ENCODE measurements at regions not wholly inside any gene's neighbourhood (a gene's known extent, or its start where the extent isn't known, plus 50 kb on each side); places are given as distances from the start of the nearest gene placed in this dataset.

GRCh38 chr14:97777622-97778355, 980.6 kb downstream of the VRK1 start:
- DNase-seq (ENCODE audit: low read depth): no peak
- H3K4me3 ChIP-seq (ENCODE audit: low read depth, low read length): no peak overlapping the region
- no peak for TF ChIP-seq CTCF (conservative IDR thresholded peaks at IDR 0.05; ENCODE audit: low read depth, low read length)

GRCh38 chr14:97779140-97779539, 982.0 kb downstream of the VRK1 start:
- TF ChIP-seq CTCF (conservative IDR thresholded peaks at IDR 0.05; ENCODE audit: low read depth, low read length): no peak
- H3K4me3 ChIP-seq (ENCODE audit: low read depth, low read length): no peak overlapping the region
- DNase-seq (ENCODE audit: low read depth): no peak

GRCh38 chr14:97780804-97781203, 983.6 kb downstream of the VRK1 start:
- no peak for TF ChIP-seq CTCF (conservative IDR thresholded peaks at IDR 0.05; ENCODE audit: low read depth, low read length)
- DNase-seq (ENCODE audit: low read depth): no peak

GRCh38 chr14:97781961-97782360, 984.8 kb downstream of the VRK1 start:
- TF ChIP-seq CTCF (conservative IDR thresholded peaks at IDR 0.05; ENCODE audit: low read depth, low read length): no peak
- H3K4me3 ChIP-seq (ENCODE audit: low read depth, low read length): no peak overlapping the region
- DNase-seq (ENCODE audit: low read depth): no peak

More at GRCh38 chr14:97780804-97781203, 983.6 kb downstream of the VRK1 start:
- H3K4me3 ChIP-seq (ENCODE audit: low read depth, low read length): no peak overlapping the region

- DNase-seq (ENCODE audit: low read depth): no peak
- no peak overlapping the region for H3K4me3 ChIP-seq (ENCODE audit: low read depth, low read length)
- TF ChIP-seq CTCF (conservative IDR thresholded peaks at IDR 0.05; ENCODE audit: low read depth, low read length): no peak
These were observed 985.8 kb downstream of the VRK1 start for GRCh38 chr14:97782871-97783414.

- H3K4me3 ChIP-seq (ENCODE audit: low read depth, low read length): no peak overlapping the region
- no peak for TF ChIP-seq CTCF (conservative IDR thresholded peaks at IDR 0.05; ENCODE audit: low read depth, low read length)
- no peak for DNase-seq (ENCODE audit: low read depth)
These were observed 988.3 kb downstream of the VRK1 start for GRCh38 chr14:97785495-97785894.

GRCh38 chr14:97788364-97788763, 991.2 kb downstream of the VRK1 start:
- no peak overlapping the region for H3K4me3 ChIP-seq (ENCODE audit: low read depth, low read length)
- no peak for TF ChIP-seq CTCF (conservative IDR thresholded peaks at IDR 0.05; ENCODE audit: low read depth, low read length)
- no peak for DNase-seq (ENCODE audit: low read depth)

All from choroid plexus epithelial cell (primary cell).